HL-60 (cell line): ENCODE measurements at regions not wholly inside any gene's neighbourhood (a gene's known extent, or its start where the extent isn't known, plus 50 kb on each side); places are given as distances from the start of the nearest gene placed in this dataset.

Source experiments
- CTCF ChIP-seq: IDR thresholded peaks from one replicate; pipeline ENCODE4 v1.5.1; 2011; ENCODE audit warnings: low read length, control low read depth, inconsistent platforms; ENCODE audit not compliant: insufficient read depth
- GABPA ChIP-seq: IDR thresholded peaks from 2 replicates; pipeline ENCODE4 v1.6.1; 2012; ENCODE audit warnings: low read depth
- POLR2AphosphoS5 ChIP-seq: IDR thresholded peaks from 2 replicates; pipeline ENCODE4 v1.6.1; 2012; ENCODE audit warnings: low read depth
- REST ChIP-seq: IDR thresholded peaks from 2 replicates; pipeline ENCODE4 v1.6.1; 2012; ENCODE audit warnings: low read depth; ENCODE audit not compliant: insufficient replicate concordance
- SPI1 ChIP-seq: IDR thresholded peaks from 2 replicates; pipeline ENCODE4 v1.6.1; 2012; ENCODE audit warnings: low read depth, mild to moderate bottlenecking, borderline replicate concordance

GRCh38 chr2:125456693-125457363 lies 1199.1 kb upstream of the GYPC start:
- no peak for TF ChIP-seq POLR2AphosphoS5
- no peak for TF ChIP-seq CTCF
- TF ChIP-seq REST = no peak
- TF ChIP-seq SPI1 = no peak
- no peak for TF ChIP-seq GABPA
